Fibroblast of pulmonary artery (primary cell): ENCODE measurements at regions not wholly inside any gene's neighbourhood (a gene's known extent, or its start where the extent isn't known, plus 50 kb on each side); places are given as distances from the start of the nearest gene placed in this dataset.

Experiments
- DNase-seq: peaks from one replicate; pipeline ENCODE4 v3.0.0-alpha.2; 2010; ENCODE audit warnings: low read depth
- H3K4me3 ChIP-seq: replicated peaks from 2 replicates; pipeline ENCODE4 v1.5.1; 2011; ENCODE audit warnings: low read depth, mild to moderate bottlenecking, control low read depth, low read length, moderate library complexity
- CTCF ChIP-seq: IDR thresholded peaks from 2 replicates; pipeline ENCODE4 v1.5.1; 2011; ENCODE audit warnings: mild to moderate bottlenecking, control low read depth, low read length, inconsistent platforms; ENCODE audit errors: missing control alignments

GRCh38 chr3:28948685-28949084 lies 332.2 kb upstream of the RBMS3 start:
- DNase-seq = no peak
- TF ChIP-seq CTCF = no peak

GRCh38 chr3:28949580-28949979 lies 331.3 kb upstream of the RBMS3 start:
- H3K4me3 ChIP-seq = no peak overlapping the region
- no peak for TF ChIP-seq CTCF
- no peak for DNase-seq

More at GRCh38 chr3:28948685-28949084, 332.2 kb upstream of the RBMS3 start:
- H3K4me3 ChIP-seq = no peak overlapping the region

DNA sequence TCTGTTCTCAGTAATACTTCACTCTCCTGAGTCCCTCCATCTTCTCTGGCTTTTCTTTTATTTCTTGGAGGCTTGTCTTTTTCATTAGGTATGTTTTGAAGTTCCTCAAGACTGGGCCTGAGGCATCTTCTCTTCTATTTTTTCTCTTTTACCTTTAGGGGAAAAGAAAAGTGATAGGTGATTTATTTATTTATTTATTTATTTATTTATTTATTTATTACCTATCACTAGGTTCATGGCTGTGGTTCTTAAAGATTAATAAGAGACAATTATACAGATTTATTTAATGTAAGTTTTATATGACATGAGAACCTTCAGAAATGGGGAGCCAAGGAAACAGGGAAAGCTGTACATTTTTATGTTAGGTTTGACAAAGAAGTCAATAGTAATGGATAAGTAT lies 330.3 kb upstream of the RBMS3 start:
- no peak for DNase-seq
- no peak overlapping the region for H3K4me3 ChIP-seq
- TF ChIP-seq CTCF = no peak

- no peak for DNase-seq
- TF ChIP-seq CTCF = no peak
- no peak overlapping the region for H3K4me3 ChIP-seq
Measured at GRCh38 chr3:28951772-28952556, 328.9 kb upstream of the RBMS3 start.

DNA sequence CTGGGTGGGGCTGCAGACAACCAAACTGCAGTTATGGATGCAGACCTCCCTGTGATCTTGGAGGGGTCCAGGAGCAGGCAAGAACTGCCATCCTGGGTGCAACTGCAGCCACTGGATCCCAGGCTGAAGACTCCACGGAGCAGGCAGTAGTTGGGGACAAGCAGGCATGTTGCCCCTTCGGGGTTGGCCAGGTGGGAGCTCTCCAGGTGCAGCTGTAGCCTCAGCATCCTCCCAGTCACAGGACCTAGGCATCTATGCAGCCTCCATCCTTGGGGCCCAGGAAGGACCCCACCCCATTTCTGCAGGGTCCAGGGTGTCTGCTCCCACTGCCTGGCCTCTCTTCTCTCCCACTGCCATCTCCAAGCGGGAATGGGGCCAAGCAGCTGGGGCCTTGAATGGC lies 322.2 kb upstream of the RBMS3 start:
- DNase-seq = no peak
- no peak for TF ChIP-seq CTCF
- H3K4me3 ChIP-seq = no peak overlapping the region

DNA sequence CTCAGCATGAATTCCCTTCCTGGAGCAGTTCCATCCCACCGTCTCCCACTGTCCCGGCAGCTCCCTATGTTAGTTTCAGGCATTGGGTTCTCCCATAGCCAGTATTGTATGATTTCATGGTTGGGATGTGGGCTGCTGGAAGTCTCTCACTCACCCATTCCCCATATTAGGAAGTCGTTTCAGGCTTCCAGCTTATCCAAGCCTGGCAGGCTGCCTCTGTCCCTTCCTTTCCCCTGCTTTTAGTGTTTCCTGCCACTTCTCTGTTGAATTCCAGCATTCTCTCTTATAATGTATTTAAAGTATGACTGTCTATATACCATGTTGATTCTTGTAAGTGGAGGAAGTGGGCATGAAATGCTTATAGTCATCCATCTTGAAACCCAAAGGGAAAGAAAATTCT lies 309.7 kb upstream of the RBMS3 start:
- H3K4me3 ChIP-seq = no peak overlapping the region
- TF ChIP-seq CTCF = no peak
- peak; percentile 8 for DNase-seq

GRCh38 chr3:28972921-28973320 lies 307.9 kb upstream of the RBMS3 start:
- no peak for TF ChIP-seq CTCF
- no peak for DNase-seq
- H3K4me3 ChIP-seq = no peak overlapping the region
